Astrocyte (in vitro differentiated cells and primary cell): ENCODE measurements at regions not wholly inside any gene's neighbourhood (a gene's known extent, or its start where the extent isn't known, plus 50 kb on each side); places are given as distances from the start of the nearest gene placed in this dataset.

ENCODE experiments used
- CTCF ChIP-seq: IDR thresholded peaks from 2 replicates; pipeline ENCODE4 v1.5.1; 2011; ENCODE audit warnings: low read depth, mild to moderate bottlenecking, inconsistent platforms, low read length, moderate library complexity; ENCODE audit not compliant: insufficient read depth
- EZH2 ChIP-seq: IDR thresholded peaks from 2 replicates; pipeline ENCODE4 v1.6.1; 2012; ENCODE audit warnings: mild to moderate bottlenecking, low read length, inconsistent platforms; ENCODE audit not compliant: insufficient read depth

- TF ChIP-seq CTCF (no peak), EZH2 (no peak)
Observed at GRCh38 chr13:31530922-31531321, 208.4 kb upstream of the RXFP2 start.
